ENCODE measurements at regions not wholly inside any gene's neighbourhood (a gene's known extent, or its start where the extent isn't known, plus 50 kb on each side); places are given as distances from the start of the nearest gene placed in this dataset.
"Not testable (repeated sequence)": the region's sequence is repeated elsewhere in the genome, so short reads cannot be mapped to it uniquely, and the experiment has no call there.

DNA sequence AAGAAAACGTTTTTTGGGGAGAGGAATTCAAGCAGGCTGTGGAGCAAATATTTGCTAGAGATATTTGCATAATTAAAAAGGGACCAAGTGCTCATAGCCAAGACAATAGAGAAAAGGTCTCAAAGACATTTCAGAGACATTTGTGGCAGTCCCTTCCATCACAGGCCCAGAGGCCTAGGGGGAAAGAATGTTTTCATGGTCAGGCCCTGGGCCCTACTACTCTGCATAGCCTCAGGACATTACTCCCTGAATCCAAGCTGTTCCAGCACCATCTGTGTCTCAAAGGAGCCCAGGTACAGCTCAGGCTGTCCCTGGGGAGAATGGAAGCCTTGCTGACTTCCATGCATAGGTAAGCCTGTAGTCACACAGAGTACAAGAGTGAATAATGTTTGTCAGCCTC, 113.0 kb upstream of the KIF2A start:
- TF ChIP-seq, protein P1, sequence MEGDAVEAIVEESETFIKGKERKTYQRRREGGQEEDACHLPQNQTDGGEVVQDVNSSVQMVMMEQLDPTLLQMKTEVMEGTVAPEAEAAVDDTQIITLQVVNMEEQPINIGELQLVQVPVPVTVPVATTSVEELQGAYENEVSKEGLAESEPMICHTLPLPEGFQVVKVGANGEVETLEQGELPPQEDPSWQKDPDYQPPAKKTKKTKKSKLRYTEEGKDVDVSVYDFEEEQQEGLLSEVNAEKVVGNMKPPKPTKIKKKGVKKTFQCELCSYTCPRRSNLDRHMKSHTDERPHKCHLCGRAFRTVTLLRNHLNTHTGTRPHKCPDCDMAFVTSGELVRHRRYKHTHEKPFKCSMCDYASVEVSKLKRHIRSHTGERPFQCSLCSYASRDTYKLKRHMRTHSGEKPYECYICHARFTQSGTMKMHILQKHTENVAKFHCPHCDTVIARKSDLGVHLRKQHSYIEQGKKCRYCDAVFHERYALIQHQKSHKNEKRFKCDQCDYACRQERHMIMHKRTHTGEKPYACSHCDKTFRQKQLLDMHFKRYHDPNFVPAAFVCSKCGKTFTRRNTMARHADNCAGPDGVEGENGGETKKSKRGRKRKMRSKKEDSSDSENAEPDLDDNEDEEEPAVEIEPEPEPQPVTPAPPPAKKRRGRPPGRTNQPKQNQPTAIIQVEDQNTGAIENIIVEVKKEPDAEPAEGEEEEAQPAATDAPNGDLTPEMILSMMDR (IDR thresholded peaks at IDR 0.05): no peak
- no peak for TF ChIP-seq POLR2A (IDR thresholded peaks at IDR 0.05)
- Histone ChIP-seq H3K4me3 (no peak overlapping the region), H3K27me3 (no peaks in the 10 kb centered on the region), H3K4me1 (no peaks in the 10 kb centered on the region), H3K36me3 (no peaks in the 10 kb centered on the region), H3K27ac (no peak overlapping the region), H3K9me3 (peaks cover 0 to 7% (median 3%) of the 10 kb centered on the region in 4 donors)
- DNase-seq: no peak

DNA sequence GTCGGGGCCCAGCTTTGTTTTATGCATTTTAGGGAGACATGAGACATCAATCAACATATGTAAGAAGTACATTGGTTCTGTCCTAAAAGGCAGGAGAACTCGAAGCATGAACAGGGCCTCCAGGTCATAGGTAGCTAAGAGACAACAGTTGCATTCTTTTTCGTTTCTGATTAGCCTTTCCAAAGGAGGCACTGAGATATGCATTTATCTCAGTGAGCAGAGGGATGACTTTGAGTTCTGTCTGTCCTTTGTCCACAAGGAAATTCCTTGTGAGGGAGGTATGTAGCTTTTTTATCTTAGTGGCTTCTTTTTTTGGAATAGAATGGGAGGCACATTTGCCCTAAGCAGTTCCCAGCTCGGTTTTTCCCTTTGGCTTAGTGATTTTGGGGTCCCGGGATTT, 109.5 kb upstream of the KIF2A start:
- H3K36me3 ChIP-seq, H3K9me3 ChIP-seq, DNase-seq, H3K27me3 ChIP-seq, H3K4me3 ChIP-seq, H3K4me1 ChIP-seq, H3K27ac ChIP-seq: not testable (repeated sequence)

DNA sequence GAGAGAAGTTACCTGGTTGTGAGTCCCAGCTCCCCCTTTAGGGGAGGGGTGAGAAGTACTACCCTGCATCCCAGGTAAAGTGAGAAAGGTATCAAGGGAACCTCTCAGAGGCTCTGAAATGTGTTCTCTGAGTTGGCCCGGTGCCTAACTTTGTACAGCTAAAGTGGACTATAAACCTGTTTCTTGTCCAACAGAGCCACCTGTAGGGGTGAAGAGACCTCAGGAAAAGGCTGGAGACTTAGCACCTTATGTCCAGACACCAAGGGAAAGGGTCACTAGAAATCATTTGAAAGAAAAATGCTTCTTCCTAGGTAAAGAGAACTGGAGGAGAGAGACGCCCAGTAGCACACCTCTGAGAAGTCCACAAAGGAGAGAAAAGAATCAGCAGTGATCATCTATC, 108.3 kb upstream of the KIF2A start:
- Histone ChIP-seq H3K9me3 (peaks cover 0 to 6% (median 3%) of the 10 kb centered on the region in 4 donors), H3K36me3 (no peaks in the 10 kb centered on the region), H3K27me3 (no peaks in the 10 kb centered on the region), H3K27ac (no peak overlapping the region), H3K4me3 (no peak overlapping the region), H3K4me1 (no peaks in the 10 kb centered on the region)
- TF ChIP-seq, protein P1 (IDR thresholded peaks at IDR 0.05): no peak
- no peak for TF ChIP-seq POLR2A (IDR thresholded peaks at IDR 0.05)
- no peak for DNase-seq

DNA sequence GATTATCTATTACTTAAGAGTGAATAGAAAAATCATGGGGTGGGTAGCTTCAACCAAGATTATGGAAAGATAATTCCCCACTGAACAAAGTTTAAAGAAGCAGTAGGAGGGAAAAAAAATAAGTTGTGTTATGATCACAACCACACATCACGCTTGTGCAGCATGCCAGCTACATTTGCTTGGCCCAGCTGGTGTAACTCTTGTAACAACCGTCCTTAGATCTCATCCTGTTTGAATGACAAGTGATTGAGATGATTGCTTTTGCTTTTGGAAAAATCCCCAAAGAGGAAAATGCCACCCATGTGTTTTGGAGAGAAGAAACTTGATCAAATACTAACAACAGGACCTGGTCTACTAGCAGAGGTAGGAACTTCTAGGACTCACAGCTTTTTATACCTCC, 107.6 kb upstream of the KIF2A start:
- no peaks in the 10 kb centered on the region for H3K4me1 ChIP-seq
- H3K27me3 ChIP-seq: no peaks in the 10 kb centered on the region
- no peaks in the 10 kb centered on the region for H3K9me3 ChIP-seq
- no peak for DNase-seq
- TF ChIP-seq POLR2A (IDR thresholded peaks at IDR 0.05): no peak
- TF ChIP-seq, protein P1 (IDR thresholded peaks at IDR 0.05): no peak
- H3K4me3 ChIP-seq: no peak overlapping the region
- H3K36me3 ChIP-seq: no peaks in the 10 kb centered on the region
- H3K27ac ChIP-seq: no peak overlapping the region

DNA sequence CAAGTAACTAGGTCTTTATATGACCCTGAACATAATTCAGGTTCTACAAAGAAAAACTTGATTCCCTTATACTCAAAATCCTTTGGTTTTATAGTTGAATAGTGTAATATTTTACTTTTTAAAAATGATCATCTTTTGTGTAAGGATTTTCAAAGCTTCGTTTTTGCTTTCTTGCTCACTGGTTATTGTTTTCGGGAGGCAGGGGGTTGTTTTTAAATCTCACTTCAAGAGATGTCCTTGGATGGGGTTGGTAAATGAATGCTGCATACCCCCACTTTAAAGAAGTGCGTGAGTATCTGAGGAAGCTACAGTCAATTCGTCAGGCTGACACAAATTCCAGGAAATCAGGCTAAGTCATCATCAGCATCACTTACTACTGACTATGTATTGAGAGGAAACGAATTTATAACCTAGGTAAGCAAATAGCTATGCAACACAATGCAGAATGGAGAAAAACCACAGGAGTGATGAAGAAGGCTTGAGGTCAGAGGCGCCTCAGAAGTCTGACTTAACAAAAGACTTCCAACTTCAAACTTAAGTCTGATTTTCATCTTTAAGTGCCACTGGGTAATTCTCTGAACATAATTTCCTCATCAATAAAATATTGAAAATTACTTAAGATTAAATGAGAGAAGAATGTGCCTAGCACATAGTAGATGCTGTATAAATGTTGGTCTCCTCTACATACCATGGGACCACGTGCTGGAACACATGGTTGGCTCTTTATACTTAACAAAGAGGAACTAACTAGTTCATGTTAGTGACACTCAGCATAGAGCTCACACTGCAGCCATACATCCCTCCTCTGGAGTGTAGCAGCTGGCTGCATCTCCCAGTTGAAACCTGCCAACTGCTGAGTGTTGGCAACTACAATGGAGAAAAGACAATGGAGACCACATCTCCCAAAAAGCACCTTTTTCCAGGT, 106.0 kb upstream of the KIF2A start:
- H3K27ac ChIP-seq: no peak overlapping the region
- TF ChIP-seq, protein P1 (IDR thresholded peaks at IDR 0.05): no peak
- no peak for TF ChIP-seq POLR2A (IDR thresholded peaks at IDR 0.05)
- H3K36me3 ChIP-seq: no peaks in the 10 kb centered on the region
- no peaks in the 10 kb centered on the region for H3K9me3 ChIP-seq
- no peaks in the 10 kb centered on the region for H3K27me3 ChIP-seq
- H3K4me3 ChIP-seq: no peak overlapping the region
- no peak for DNase-seq
- no peaks in the 10 kb centered on the region for H3K4me1 ChIP-seq

DNA sequence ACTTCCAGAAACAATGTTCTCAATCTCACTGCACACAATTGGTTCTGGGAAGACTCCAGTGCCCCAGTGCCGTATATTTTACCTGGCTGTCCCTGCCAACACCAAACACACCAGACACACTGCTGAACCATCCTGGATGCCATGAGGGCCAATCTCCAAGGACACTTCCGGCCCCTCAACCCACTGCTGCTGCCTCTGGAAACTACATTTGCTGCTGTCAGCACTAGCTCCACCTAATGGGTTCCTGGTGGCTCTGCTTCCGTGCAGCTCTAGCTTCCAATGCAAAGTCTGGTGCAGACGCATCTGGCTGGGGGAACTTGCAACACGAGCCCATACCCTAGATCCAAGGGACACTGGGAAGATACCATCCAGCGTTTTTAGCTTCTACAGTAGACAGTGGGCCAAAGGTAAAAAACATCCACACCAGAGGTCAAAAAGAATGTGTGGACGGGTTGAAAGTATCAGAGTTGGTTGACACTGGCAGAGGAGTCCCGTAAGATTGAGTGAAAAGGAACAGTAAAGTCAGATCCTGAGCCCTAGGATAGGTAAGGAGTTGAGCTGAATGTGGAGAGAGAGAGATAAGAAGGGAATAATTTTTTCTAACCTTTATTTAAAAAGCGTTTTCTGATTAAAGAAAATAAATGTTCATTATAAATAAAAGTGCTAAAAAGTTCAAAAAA, 99.7 kb upstream of the KIF2A start:
- no peaks in the 10 kb centered on the region for H3K36me3 ChIP-seq
- TF ChIP-seq POLR2A (IDR thresholded peaks at IDR 0.05): no peak
- TF ChIP-seq, protein P1 (IDR thresholded peaks at IDR 0.05): no peak
- H3K4me1 ChIP-seq: no peaks in the 10 kb centered on the region
- H3K27ac ChIP-seq: no peak overlapping the region
- H3K27me3 ChIP-seq: no peaks in the 10 kb centered on the region
- H3K4me3 ChIP-seq: no peak overlapping the region
- no peaks in the 10 kb centered on the region for H3K9me3 ChIP-seq
- no peak for DNase-seq
